GM18519 (cell line): ENCODE measurements at regions not wholly inside any gene's neighbourhood (a gene's known extent, or its start where the extent isn't known, plus 50 kb on each side); places are given as distances from the start of the nearest gene placed in this dataset.

Source experiments
- ATAC-seq: cut with Tn5 transposase; IDR thresholded peaks from one replicate; pipeline ENCODE4 v1.9.1; 2021; ENCODE audit warnings: mild to moderate bottlenecking, moderate library complexity; ENCODE audit not compliant: unreplicated experiment, low FRiP score

- ATAC-seq: no peak
Measured at GRCh38 chr15:95262866-95263564, 1031.7 kb downstream of the MCTP2 start.

DNA sequence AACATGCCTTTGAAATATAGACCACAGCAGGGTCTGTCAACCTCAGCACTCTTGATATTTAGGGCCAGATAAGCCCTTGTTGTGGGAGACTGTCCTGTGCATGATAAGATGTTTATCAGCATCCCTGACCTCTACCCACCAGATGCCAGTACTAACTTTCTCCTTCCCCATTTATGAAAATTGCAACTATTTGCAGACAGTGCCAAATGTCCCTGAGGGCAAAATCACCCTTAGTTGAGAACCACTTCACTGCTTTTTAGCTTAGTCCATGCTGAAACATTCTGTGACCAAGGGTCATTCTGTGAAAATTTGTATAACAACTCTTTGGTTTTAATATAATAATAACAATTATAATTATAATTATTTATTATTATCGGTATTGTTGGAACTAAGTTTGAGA, 1032.4 kb downstream of the MCTP2 start:
- ATAC-seq: no peak

DNA sequence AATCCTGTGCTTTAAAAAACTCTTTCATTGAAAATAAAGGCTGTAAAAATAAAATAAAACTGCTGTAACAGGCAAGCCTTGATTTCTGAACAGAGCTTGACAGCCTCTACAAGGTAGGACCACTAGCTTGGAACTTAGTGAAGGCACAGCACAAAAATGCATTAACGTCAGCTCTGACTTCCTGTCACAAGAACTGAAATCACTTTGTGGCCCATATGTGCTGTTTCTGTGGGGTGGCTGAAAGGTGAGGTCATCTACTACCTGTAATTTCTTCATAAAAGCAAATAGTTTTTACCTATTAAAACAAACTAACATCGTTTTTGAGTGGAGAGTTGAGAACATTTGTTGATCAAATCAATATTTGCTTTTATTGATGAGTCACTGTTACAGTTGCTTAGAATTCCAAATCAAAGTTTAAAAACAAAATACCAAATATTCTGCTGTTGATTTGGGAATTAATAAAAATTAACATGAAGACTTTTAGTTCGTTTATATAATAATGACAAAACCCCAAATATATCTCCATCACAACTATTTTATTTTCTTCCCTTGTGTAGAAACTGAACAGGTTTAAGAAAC, 1034.1 kb downstream of the MCTP2 start:
- ATAC-seq: peak; percentile 81

- no peak for ATAC-seq
Measured at GRCh38 chr15:95266451-95267061, 1035.2 kb downstream of the MCTP2 start.

DNA sequence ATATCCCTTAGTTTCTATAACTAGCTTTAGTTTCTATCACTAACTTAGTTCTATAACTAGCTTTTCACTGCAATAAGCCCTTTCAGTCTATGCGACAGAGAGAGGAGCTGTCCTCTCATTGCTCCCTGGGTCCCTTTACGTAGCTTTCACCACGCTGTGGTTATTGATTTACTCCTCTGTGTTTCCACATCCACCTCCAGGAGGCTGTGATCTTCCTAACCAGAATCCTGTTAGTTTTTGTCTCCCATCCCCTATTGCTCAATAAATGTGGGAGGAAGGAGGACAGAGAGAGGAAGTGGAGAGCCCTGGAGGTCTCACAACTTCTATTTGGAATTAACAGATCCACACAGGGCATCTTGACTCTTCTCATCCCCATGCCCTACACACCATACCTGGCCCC, 1036.1 kb downstream of the MCTP2 start:
- ATAC-seq: no peak

- ATAC-seq: no peak
Measured at GRCh38 chr15:95269242-95270183, 1038.2 kb downstream of the MCTP2 start.

GRCh38 chr15:95274101-95274500, 1042.7 kb downstream of the MCTP2 start:
- ATAC-seq: no peak

DNA sequence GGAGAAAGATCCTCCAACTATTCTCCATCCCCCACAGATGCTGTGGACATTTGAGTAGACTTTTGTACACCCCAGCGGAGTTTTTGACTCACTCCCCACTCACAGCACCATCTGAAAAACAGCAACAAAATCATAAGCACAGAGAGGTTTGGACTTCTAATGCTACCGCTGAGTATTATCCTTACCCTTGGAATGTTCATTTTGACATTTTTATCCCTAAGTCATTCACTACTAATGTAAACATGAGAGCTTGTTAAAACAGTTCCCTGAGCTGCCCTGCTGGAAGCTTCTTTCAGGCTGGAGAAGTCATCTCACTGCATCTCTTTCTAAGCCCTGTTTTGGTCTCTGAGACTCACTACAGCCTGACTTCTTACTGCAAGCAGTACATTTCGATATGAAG, 1045.9 kb downstream of the MCTP2 start:
- no peak for ATAC-seq

DNA sequence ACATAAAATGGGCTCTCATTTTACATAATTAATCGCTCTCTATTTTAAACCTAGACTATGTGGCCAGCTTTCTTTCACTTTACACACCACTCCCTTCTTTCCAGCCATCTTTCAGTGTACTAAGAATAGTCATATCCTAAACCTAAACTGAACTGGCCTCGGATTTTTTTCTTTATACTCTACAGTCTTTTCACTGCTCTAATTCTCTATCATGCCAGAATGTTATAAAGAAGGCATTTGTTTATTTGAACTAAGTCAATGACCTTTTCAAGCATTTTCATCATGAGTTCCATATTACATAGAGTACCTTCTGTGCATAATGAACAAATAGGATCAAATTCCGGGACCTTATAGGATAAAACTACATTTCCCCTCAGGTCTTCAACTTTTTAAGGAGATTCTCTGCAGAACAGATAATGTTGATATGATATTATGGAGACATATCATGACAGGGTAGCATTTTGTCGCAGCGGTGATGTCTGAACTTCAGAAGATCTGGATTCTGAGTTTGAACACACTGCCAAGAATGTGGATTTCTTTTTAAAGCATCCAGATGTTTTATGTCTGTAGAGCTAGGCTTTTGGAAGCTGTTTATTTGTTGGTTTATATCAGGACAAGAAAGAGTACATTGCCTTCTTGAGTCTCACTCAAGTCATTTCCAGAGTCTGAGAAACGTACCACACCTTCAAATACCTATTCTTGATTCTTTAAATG, 1047.3 kb downstream of the MCTP2 start:
- no peak for ATAC-seq

DNA sequence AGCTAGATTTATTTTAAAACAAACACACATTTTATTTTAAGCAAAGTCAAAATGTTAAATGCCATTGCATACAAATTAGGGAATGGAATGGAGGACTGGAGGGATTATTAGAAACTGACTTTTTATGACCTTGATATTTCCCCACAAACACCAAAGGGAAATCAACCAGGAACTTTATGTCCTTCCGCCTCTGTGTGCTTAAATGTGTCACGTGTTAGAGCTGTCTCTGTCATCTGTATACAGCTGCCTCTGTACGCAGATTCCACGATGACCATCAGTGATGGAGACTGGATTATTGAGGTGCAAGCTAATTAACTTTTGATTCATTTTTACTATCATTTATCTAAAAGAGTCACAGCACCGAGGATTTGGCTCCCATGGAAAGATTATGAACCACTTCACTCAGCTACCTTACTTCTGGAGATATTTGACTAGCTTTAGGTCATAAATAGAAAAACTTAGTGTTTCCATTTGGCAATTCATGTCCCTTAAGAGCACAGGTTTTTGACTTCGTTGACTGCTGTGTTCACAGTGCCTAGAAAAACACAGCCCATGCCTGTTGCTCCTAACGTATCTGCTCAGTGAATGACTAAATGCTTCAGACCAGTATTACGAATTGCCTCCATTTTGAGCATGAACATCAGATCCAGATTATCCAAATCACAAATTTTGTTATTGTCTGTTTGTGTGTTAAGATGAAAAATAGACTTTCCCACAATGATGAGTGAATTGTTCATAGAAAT, 1048.1 kb downstream of the MCTP2 start:
- no peak for ATAC-seq

DNA sequence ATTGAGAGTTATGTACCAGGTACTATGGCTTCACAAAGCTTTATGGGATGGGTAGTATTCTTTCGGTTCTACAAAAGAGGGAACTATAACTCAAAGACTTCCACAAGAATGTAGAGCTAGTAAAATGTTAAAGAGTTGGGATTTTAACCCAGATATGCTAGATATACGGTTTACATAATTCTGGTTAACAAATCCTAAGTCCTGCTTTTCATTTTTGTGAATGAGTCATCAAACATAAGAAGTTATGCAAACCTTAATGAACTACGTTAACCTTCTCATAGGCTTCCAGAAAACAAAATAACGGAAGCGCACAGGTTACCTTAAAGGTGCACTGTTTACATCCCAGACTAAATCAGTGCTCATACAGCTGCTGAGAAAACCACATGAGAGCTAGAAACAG, 1049.3 kb downstream of the MCTP2 start:
- ATAC-seq: no peak

- no peak for ATAC-seq
Measured at GRCh38 chr15:95281470-95281869, 1049.0 kb upstream of the NR2F2 start.

DNA sequence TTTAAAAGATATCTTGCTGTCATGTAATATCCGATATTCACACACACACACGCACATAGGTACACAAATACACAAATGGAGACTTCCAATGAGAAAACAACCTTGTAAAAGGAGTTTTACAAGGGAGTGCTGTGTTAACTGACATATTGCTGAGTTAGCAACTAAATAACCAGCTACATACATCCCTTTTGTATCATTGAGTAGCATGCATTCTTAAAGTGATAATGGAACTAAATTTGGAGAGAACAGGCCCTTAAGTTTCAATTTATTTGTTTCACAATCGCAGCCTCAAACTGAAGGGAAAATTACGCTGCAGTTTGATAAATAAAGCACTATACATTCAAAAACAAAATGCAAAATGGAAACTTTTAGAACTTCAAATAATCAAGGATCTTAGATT, 1046.0 kb upstream of the NR2F2 start:
- no peak for ATAC-seq

DNA sequence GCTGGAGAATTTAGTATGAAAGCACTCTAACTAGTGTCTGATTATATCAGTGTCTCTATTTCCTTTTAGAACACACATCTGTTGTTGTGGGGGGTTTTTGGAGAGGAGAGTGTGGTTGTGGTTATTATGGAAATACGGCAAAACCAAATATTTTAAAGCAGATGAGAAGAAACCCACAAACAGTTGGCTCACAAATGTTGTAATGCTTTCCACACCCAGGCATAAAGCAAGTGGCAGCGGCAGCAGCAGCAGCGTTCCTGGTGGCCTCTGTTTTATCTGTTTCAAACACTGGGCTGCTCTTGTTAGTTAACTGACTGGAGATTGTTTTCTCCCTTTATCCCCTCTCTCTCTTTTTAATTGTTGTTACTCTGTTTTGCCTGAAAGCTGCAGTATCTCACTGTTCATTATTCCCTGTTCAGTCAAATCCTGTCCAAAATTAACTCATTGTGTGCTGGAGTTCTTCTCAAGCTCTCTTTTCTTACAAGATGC, 1045.5 kb upstream of the NR2F2 start:
- ATAC-seq: peak; percentile 41

- ATAC-seq: no peak
Measured at GRCh38 chr15:95286352-95286880, 1044.1 kb upstream of the NR2F2 start.

DNA sequence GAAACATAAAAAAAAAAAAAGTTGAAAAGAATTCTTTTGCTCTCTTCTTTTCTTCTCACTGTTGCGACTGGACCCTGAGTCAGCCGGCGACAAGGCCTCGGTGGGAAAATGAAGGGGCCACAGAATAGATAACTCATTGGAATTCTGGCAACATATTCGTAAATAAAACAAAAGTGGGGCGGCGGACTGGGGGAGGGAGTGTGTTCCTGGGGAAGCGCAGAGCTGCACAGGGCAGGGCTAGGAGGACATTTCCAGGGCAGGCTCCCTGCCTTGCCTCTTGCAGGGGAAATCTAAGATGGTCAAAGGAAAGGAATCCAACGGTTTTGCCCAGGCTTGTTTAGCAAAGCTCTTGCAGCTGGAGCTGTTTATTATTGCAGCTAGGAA, 1042.8 kb upstream of the NR2F2 start:
- no peak for ATAC-seq

GRCh38 chr15:95288626-95289025, 1041.9 kb upstream of the NR2F2 start:
- ATAC-seq: no peak

DNA sequence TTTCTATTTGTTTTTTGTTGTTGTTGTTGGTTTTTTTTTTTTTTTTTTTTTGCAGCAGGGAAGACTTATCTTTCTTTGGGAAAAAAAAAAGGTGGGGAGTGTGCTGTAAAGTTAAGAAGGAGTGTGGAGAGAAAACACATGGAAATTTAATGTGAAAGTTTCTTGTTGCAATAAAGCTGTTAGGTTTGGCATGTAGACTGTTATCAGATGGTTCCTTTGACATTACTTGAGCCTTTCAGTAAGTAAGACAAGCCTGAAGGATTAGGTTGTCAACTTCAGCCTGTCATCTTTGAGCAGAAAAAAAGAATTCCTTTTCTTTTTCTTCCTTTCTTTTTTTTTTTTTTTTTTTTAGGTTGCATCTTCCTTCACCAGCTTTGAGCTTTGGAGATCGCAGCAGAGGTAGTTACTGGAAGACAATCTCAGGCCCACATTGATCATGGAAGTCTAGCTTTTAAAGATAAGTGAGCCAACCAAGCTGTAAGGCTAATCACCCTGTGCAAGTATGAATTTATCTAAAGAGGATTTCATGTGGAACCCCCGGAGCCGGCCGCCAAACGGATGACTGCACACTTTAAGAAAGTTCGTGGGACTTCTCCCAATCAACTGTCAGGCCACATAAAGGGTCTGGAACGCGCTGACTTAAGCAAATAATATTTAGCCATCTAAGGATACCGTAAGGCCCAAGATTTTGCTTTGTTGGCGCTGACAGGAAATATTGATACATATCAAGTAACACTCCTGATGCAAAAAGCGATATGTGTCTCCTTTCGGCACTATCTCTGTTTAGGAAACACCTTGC, 1040.1 kb upstream of the NR2F2 start:
- no peak for ATAC-seq
